ENCODE measurements at regions not wholly inside any gene's neighbourhood (a gene's known extent, or its start where the extent isn't known, plus 50 kb on each side); places are given as distances from the start of the nearest gene placed in this dataset.
"Not testable (repeated sequence)": the region's sequence is repeated elsewhere in the genome, so short reads cannot be mapped to it uniquely, and the experiment has no call there.

DNA sequence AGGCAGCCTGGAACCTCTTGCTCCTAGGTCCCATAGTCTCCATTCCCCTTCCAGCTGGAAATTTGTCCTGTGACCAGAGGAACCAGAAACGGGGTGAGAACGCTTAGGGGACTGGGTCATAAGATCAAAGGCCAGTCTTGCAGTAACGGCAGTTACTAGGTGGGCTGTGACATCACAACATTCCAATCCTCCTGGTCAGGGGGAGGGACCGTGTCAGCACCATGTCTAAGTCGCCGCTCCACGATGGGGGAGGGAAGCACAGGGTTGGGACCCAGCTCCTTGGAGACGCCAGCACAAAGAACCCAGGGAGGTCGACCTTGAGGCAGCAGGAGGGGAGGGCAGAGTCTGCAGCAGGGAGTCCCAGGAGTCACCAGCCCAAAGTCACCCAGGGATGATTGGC lies 158.3 kb downstream of the GOLGA6L22 start:
- in situ Hi-C loops (cut with HindIII; ENCODE audit: low pct_ligation_motif_present, low sequenced_read_pairs); DNase-seq; H3K36me3 ChIP-seq (replicated peaks); H3K27ac ChIP-seq; H3K27me3 ChIP-seq (replicated peaks); H3K4me3 ChIP-seq (ENCODE audit: low read depth, low read length): not testable (repeated sequence)

DNA sequence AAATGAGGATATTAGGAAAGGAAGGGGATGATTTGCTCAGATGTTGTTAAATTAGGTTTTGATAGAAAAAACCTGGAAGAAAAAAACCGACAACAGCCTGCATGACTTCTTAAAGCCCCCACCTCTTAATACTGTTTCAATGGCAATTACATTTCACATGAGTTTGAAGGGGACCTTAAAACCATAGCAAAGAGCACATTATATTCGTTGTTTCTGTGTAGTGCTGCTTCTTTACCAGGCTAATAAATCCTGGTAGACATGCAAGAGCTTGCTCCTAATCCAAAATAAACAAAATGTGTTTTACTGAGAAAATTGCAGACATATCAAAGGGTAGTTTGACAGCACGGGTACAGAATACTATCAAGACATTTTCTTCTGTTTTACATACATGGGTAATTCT lies 154.7 kb upstream of the NIPA1 start:
- H3K27me3 ChIP-seq (replicated peaks); H3K27ac ChIP-seq; H3K4me3 ChIP-seq (ENCODE audit: low read depth, low read length); DNase-seq; in situ Hi-C loops (cut with HindIII; ENCODE audit: low pct_ligation_motif_present, low sequenced_read_pairs); H3K36me3 ChIP-seq (replicated peaks): not testable (repeated sequence)

DNA sequence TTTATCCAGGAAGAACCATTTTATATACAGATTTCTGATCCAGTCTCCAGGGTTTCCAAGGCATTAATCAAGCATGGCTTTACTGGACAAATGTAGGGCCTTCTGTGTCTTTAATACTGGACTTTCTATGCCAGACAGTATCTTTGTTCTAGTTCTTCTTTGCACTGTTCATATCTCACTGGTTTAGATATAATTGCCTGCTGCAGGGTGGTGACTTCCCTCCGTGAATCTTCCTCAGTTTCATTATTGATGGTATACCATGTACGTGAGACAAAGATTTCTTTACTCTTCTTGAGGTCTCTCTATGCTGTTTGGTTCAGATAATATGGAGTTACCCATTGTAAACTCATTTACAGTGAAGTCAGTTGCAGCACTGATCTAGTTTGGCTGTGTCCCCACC lies 146.5 kb upstream of the NIPA1 start:
- H3K4me3 ChIP-seq (ENCODE audit: low read depth, low read length); in situ Hi-C loops (cut with HindIII; ENCODE audit: low pct_ligation_motif_present, low sequenced_read_pairs); DNase-seq; H3K27ac ChIP-seq; H3K36me3 ChIP-seq (replicated peaks); H3K27me3 ChIP-seq (replicated peaks): not testable (repeated sequence)

DNA sequence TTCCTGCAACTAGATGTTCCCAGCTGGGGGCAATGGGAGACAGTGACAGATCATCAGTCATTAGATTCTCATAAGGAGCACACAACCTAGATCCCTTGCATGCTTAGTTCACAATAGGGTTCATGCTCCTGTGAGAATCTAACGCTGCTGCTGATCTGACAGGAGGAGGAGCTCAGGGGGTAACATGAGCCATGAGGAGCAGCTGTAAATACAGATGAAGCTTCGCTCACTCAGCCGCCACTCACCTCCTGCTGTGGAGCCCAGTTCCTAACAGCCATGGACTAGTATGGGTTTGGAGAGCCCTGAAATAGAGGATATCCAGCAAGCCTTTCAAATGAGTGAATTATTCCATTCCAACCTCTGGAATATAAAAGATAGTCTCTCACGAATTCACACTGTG lies 137.0 kb upstream of the NIPA1 start:
- H3K27ac ChIP-seq; in situ Hi-C loops (cut with HindIII; ENCODE audit: low pct_ligation_motif_present, low sequenced_read_pairs); H3K4me3 ChIP-seq (ENCODE audit: low read depth, low read length); H3K27me3 ChIP-seq (replicated peaks); H3K36me3 ChIP-seq (replicated peaks): not testable (repeated sequence)
- DNase-seq, result peak; percentile 0

DNA sequence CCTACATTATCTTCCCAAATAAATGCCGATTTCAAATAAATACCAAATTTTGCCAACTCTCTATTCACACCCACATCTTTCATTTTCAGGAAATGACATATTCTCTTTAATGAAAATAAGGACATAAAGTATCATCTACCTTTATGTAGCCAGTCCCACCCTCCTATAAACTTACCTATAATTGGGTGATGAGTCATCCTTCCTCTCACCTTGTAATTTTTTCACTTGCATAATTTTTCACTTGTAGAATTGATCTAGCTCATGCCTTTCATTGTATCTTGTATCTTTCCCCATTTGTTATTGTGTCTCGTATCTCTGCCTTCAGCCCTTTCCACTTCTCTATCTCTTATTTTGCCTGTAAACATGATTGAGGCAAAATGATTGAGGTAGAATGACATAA lies 135.3 kb upstream of the NIPA1 start:
- in situ Hi-C loops (cut with HindIII; ENCODE audit: low pct_ligation_motif_present, low sequenced_read_pairs); H3K36me3 ChIP-seq (replicated peaks); H3K4me3 ChIP-seq (ENCODE audit: low read depth, low read length); DNase-seq; H3K27ac ChIP-seq; H3K27me3 ChIP-seq (replicated peaks): not testable (repeated sequence)

DNA sequence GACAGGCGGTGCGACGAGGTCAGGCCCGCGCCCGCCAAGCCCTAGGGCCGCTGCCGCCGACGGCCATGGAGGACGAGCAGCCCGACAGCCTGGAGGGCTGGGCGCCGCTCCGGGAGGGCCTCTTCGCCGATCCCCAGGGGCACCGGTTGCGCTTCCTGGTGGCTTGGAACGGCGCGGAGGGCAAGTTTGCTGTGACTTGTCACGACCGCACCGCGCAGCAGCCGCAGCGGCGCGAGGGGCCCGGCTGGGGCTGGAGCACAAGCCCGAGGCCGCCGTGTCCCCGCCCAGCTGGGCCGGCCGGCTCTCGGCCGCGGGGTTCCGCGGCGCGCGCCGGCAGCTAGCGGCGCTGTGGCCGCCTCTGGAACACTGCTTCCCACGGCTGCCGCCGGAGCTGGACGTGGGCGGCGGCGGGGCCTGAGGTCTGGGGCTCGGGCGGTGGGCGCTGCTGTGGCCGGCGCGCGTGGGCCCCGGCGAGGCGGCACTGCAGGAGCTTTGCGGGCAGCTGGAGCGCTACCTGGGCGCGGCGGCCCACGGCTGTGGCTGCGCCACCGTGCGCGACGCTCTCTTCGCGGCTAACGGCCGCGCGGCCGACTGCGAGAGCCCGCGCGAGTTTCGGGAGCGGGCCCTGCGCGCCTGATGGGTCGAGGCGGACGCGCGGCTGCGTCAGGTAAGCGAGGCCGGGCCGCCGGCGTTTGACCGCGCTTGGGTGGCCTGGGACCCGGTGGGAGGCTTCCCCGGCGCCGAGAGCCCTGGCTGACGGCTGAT lies 122.0 kb upstream of the NIPA1 start:
- H3K36me3 ChIP-seq (replicated peaks); H3K27me3 ChIP-seq (replicated peaks); in situ Hi-C loops (cut with HindIII; ENCODE audit: low pct_ligation_motif_present, low sequenced_read_pairs): not testable (repeated sequence)
- H3K27ac ChIP-seq, result peak overlapping the region; percentile 87
- peak overlapping the region; percentile 56 for H3K4me3 ChIP-seq (ENCODE audit: low read depth, low read length)
- peak; percentile 9 for DNase-seq

DNA sequence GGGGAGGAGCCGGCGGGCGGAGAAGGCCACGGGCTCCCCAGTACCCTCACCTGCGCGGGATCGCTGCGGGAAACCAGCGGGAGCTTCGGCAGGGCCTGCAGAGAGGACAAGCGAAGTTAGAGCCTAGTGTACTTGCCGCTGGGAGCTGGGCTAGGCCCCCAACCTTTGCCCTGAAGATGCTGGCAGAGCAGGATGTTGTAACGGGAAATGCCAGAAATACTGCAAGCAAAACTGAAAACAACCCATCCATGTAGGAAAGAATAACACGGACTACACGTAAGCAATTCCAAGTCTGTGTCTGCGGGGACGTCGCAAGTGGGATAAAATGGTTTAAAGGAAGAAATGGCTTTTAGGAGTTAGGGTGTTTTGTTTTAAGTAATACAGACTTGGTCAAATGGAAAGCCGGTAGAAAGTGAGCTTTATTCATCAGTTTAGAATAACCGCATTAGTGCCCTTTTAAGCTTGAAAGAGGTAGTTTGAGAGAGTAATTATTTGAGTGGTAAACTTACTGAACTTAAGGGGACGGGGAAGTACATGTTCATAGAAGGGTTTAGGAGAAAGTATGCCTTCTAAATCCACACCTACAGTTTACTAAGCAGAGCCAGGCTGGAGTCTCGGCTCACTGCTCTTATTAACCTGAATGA lies 121.3 kb upstream of the NIPA1 start:
- in situ Hi-C loops (cut with HindIII; ENCODE audit: low pct_ligation_motif_present, low sequenced_read_pairs); H3K27me3 ChIP-seq (replicated peaks); H3K36me3 ChIP-seq (replicated peaks): not testable (repeated sequence)
- H3K4me3 ChIP-seq (ENCODE audit: low read depth, low read length), result peak overlapping the region; percentile 56
- peak overlapping the region; percentile 87 for H3K27ac ChIP-seq
- peak; percentile 52 for DNase-seq

DNA sequence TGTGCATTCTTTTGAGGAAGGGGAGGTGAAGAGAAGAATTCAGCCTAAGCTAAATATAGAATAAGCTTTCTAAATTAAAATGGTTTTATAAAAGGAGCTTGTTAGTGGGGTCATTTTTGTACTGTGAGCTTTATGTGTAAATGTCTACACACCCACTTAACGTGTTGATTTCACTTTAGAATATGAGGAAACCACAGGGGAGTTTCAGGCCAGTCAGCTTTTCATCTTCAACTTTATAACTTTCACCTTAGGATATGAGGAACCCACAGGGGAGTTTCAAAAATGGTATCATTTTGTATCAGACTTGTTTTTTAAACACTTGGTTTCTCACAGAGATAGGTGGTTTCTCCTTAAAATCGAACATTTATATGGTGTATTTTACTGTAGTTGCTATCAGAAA lies 120.7 kb upstream of the NIPA1 start:
- DNase-seq; H3K36me3 ChIP-seq (replicated peaks); in situ Hi-C loops (cut with HindIII; ENCODE audit: low pct_ligation_motif_present, low sequenced_read_pairs); H3K27me3 ChIP-seq (replicated peaks): not testable (repeated sequence)
- peak overlapping the region; percentile 56 for H3K4me3 ChIP-seq (ENCODE audit: low read depth, low read length)
- H3K27ac ChIP-seq, result peak overlapping the region; percentile 87

DNA sequence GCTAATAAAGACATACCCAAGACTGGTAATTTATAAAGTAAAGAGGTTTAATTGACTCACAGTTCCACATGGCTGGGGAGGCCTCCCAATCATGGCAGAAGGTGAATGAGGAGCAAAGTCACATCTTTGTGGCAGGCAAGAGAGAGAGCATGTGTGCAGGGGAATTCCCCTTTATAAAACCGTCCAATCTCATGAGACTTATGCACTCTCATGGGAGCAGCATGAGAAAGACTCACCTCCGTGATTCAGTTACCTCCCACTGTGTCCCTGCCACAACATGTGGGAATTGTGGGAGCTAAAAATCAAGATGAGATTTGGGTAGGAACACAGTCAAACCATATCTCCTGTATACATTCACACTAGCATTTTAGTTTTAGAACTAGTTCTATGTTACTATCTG lies 101.7 kb upstream of the NIPA1 start:
- in situ Hi-C loops (cut with HindIII; ENCODE audit: low pct_ligation_motif_present, low sequenced_read_pairs); H3K36me3 ChIP-seq (replicated peaks); H3K4me3 ChIP-seq (ENCODE audit: low read depth, low read length); H3K27ac ChIP-seq; H3K27me3 ChIP-seq (replicated peaks): not testable (repeated sequence)
- DNase-seq, result peak; percentile 37

DNA sequence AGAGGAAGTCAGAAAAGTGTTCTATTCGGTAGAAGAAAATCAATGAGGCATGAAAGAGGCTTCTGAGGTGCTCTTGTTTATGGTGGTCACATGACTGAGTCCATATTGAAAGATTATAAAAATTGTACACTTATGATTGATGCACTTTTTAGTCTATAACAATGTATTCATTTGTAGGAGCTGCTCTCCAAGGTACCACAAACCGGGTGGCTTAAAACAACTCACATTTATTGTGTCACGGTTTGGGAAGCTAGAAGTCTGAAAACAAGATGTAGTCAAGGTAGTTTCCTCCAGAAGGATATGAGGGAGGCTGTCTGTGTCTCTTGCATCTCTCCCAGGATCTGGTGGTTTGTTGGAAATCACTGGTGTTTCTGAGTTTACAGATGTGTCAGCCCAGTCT lies 86.6 kb upstream of the NIPA1 start:
- in situ Hi-C loops (cut with HindIII; ENCODE audit: low pct_ligation_motif_present, low sequenced_read_pairs); H3K27ac ChIP-seq; H3K27me3 ChIP-seq (replicated peaks); H3K4me3 ChIP-seq (ENCODE audit: low read depth, low read length); H3K36me3 ChIP-seq (replicated peaks); DNase-seq: not testable (repeated sequence)

DNA sequence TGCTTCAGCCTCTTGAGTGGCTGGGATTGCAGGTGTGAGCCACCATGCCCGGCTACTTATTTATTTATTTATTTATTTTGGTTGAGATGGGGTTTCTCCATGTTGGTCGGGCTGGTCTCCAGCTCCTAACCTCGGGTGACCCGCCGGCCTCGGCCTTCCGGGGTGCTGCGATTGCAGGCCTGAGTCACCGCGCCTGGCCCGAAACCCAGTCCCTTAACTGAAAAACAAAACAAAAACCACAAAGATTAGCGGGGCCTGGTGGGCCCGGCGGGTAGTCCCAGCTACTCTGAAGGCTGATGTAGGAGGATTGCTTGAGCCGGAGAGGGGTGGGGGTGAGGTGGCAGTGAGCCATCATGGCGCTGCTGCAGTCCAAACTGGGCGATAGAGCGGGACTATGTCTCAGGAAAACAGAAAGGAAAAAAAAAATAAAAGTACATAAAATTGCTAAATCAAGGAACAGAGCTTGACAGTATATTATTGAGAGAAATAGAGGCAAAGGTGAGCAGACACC lies 75.6 kb upstream of the NIPA1 start:
- H3K27ac ChIP-seq; in situ Hi-C loops (cut with HindIII; ENCODE audit: low pct_ligation_motif_present, low sequenced_read_pairs); DNase-seq; H3K4me3 ChIP-seq (ENCODE audit: low read depth, low read length); H3K27me3 ChIP-seq (replicated peaks); H3K36me3 ChIP-seq (replicated peaks): not testable (repeated sequence)

DNA sequence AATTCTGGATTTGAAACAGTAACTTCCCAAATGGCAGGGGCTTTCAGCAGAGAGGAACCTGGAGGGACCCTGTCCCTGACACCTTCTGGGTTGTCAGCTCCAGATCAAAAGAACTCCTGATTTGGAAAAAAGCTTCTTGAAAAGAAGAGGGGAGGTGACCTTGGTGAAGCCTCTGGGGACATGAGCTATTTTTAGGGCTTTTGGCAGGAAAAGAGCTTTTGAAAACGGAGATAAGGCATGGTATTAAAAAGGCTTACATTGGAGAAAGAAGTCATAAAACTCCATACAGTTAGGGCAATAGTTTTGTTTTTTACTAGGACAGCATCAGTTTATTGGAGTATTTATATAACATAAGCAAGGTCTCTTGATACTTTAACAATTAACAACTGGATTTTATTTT lies 72.5 kb upstream of the NIPA1 start:
- H3K4me3 ChIP-seq (ENCODE audit: low read depth, low read length); H3K27me3 ChIP-seq (replicated peaks); H3K36me3 ChIP-seq (replicated peaks); DNase-seq; H3K27ac ChIP-seq; in situ Hi-C loops (cut with HindIII; ENCODE audit: low pct_ligation_motif_present, low sequenced_read_pairs): not testable (repeated sequence)

DNA sequence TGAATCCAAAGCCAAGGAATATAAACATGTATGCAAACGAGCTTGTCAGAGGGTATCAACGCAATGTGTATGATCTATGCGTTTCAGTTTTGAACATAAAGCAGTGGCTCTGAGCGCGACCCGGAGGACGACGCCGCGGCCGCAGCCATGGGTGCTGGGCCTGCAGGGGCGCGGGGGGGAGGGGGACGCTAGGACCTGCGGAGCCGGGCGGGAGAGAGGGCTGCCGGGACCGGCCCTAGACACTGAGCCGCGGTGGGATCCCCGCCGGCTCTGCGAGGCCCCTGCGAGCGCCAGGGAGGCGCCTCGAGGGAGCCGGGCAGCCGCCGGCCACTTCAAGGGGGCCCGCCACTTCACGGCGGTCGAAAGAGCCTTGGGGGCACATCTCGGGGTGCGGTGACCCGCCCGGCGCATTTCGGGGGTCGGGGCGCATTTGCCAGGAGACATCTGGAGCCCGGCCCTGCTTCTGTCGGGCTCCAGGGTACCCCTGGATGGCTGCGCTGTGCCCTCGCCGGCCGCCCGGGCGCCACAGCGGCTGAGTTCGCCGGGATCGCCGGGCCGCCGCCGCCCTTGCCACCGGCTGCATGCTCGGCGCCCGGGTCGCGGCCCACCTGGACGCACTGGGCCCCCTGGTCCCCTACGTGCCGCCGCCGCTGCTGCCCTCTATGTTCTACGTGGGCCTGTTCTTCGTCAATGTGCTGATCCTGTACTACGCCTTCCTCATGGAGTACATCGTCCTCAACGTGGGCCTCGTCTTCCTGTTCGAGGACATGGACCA lies 71.9 kb upstream of the NIPA1 start:
- in situ Hi-C loops (cut with HindIII; ENCODE audit: low pct_ligation_motif_present, low sequenced_read_pairs), result not testable (repeated sequence)
- peak overlapping the region; percentile 9 for H3K4me3 ChIP-seq (ENCODE audit: low read depth, low read length)

DNA sequence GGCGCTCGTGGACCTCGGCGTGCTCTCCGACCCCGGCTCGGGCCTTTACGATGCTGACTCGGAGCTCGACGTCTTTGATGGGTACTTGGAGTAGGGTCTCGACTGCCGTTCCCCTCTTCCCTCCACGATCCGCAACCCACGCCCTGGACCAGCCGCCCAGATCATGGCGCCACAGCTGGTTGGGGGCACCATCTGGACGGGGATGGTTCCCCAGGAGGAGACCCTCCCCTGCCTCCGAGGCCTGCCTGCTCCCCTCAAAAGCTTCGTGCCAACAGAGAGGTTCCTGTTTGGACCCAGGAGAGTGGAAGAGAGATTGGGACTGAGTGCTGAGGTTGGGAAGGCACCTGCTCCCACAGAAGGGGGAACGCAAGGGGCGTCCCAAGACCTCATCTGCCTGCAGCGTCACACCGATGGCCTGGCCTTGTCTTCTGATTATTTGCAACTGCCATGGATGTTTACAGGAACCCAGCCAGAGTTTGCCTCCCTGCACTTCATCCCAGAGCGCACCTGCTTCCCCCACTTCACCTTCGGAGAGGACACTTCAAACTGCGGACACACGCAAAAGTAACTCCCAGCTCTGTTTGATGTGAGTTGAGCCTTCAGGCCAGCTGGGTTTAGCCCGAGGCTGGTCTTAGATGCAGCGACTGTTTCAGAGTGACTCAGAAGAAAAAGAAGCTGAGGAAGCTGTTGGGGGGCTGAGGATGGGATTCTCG lies 71.2 kb upstream of the NIPA1 start:
- in situ Hi-C loops (cut with HindIII; ENCODE audit: low pct_ligation_motif_present, low sequenced_read_pairs); H3K27me3 ChIP-seq (replicated peaks); H3K36me3 ChIP-seq (replicated peaks); H3K4me3 ChIP-seq (ENCODE audit: low read depth, low read length); DNase-seq; H3K27ac ChIP-seq: not testable (repeated sequence)

More for the DNA sequence above, 71.9 kb upstream of the NIPA1 start:
- not testable (repeated sequence) for H3K27me3 ChIP-seq (replicated peaks); DNase-seq; H3K27ac ChIP-seq; H3K36me3 ChIP-seq (replicated peaks)
